Uterus (tissue), 2 donors: ENCODE measurements at regions not wholly inside any gene's neighbourhood (a gene's known extent, or its start where the extent isn't known, plus 50 kb on each side); places are given as distances from the start of the nearest gene placed in this dataset.

Experiments used
- POLR2A ChIP-seq, 2 donors: fragments of 450-650 bp; IDR thresholded peaks; one replicate each; pipeline ENCODE4 v1.6.1; 2016; ENCODE audit warnings: antibody characterized with exemption in 2 of 2, mild to moderate bottlenecking in 1 of 2, moderate library complexity in 1 of 2
- TF ChIP-seq, protein P1 (sequence below), 4 experiments: fragments of 200-600 bp in 2 of 4; fragments of 450-650 bp in 2 of 4; sonication (generic) in 2 of 4; IDR thresholded peaks; one replicate each; pipeline ENCODE4 v1.5.1; 2016 to 2019; ENCODE audit warnings: antibody characterized with exemption in 4 of 4, mild to moderate bottlenecking in 2 of 4, moderate library complexity in 1 of 4

DNA sequence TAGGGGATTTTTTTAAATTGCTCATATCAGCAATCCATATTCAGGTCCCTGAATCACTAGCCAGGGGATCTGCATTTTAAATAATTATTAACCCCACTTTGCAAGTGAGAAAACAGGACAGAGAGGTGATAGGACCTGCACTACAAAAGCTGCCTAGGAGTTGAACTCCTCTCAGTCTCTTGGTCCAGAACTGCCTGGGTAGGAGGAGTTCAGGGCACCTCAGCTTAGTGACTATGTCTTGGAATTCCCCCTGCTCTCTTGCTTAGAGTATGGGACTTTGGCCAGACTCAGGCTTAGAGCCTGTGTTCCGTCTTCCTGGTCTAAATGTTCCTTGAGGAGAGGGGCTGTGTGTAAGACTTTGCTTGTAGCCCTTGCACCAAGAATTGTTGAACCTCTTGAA is 68.2 kb upstream of the WSCD2 start:
- TF ChIP-seq, protein P1, sequence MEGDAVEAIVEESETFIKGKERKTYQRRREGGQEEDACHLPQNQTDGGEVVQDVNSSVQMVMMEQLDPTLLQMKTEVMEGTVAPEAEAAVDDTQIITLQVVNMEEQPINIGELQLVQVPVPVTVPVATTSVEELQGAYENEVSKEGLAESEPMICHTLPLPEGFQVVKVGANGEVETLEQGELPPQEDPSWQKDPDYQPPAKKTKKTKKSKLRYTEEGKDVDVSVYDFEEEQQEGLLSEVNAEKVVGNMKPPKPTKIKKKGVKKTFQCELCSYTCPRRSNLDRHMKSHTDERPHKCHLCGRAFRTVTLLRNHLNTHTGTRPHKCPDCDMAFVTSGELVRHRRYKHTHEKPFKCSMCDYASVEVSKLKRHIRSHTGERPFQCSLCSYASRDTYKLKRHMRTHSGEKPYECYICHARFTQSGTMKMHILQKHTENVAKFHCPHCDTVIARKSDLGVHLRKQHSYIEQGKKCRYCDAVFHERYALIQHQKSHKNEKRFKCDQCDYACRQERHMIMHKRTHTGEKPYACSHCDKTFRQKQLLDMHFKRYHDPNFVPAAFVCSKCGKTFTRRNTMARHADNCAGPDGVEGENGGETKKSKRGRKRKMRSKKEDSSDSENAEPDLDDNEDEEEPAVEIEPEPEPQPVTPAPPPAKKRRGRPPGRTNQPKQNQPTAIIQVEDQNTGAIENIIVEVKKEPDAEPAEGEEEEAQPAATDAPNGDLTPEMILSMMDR (IDR thresholded peaks at IDR 0.05): no peak
- TF ChIP-seq POLR2A (IDR thresholded peaks at IDR 0.05): no peak
